ENCODE measurements at regions not wholly inside any gene's neighbourhood (a gene's known extent, or its start where the extent isn't known, plus 50 kb on each side); places are given as distances from the start of the nearest gene placed in this dataset.
A peak's percentile ranks its signal among the peaks of the same experiment; 100 is the strongest.

- no peak for DNase-seq (ENCODE audit: missing footprints)
- no peak for ATAC-seq
- intact Hi-C loops (cut with DNase I) = no loop called here
Measured at GRCh38 chr4:23166407-23166806, 473.7 kb downstream of the GBA3 start.

- intact Hi-C loops (cut with DNase I) = no loop called here
- no peak for ATAC-seq
- no peak for DNase-seq (ENCODE audit: missing footprints)
Measured at GRCh38 chr4:23165669-23166068, 472.9 kb downstream of the GBA3 start.

GRCh38 chr4:23163647-23164436 is 471.1 kb downstream of the GBA3 start:
- no peak for DNase-seq (ENCODE audit: missing footprints)
- intact Hi-C loops (cut with DNase I) = no loop called here
- no peak for ATAC-seq

- no peak for DNase-seq (ENCODE audit: missing footprints)
- intact Hi-C loops (cut with DNase I) = no loop called here
- ATAC-seq = no peak
Measured at GRCh38 chr4:23162275-23162674, 469.5 kb downstream of the GBA3 start.

- DNase-seq (ENCODE audit: missing footprints) (no peak), ATAC-seq (no peak)
- intact Hi-C loops (cut with DNase I) = no loop called here
Measured at GRCh38 chr4:23161787-23162186, 469.1 kb downstream of the GBA3 start.

- DNase-seq (ENCODE audit: missing footprints) (no peak), ATAC-seq (no peak)
- intact Hi-C loops (cut with DNase I) = no loop called here
Measured at GRCh38 chr4:23153076-23153475, 460.3 kb downstream of the GBA3 start.

GRCh38 chr4:23149815-23150214 is 457.1 kb downstream of the GBA3 start:
- no peak for DNase-seq (ENCODE audit: missing footprints)
- intact Hi-C loops (cut with DNase I) = no loop called here

GRCh38 chr4:23144707-23145106 is 452.0 kb downstream of the GBA3 start:
- intact Hi-C loops (cut with DNase I) = no loop called here
- no peak for DNase-seq (ENCODE audit: missing footprints)

More at GRCh38 chr4:23149815-23150214, 457.1 kb downstream of the GBA3 start:
- no peak for ATAC-seq

GRCh38 chr4:23135792-23136645 is 443.3 kb downstream of the GBA3 start:
- intact Hi-C loops (cut with DNase I) = no loop called here
- DNase-seq (ENCODE audit: missing footprints) (no peak), ATAC-seq (no peak)

More at GRCh38 chr4:23144707-23145106, 452.0 kb downstream of the GBA3 start:
- ATAC-seq = no peak

GRCh38 chr4:23134331-23134730 is 441.6 kb downstream of the GBA3 start:
- intact Hi-C loops (cut with DNase I) = no loop called here
- DNase-seq (ENCODE audit: missing footprints) (no peak), ATAC-seq (no peak)

- DNase-seq (ENCODE audit: missing footprints) = no peak
- no peak for ATAC-seq
Measured at GRCh38 chr4:23130845-23131244, 438.1 kb downstream of the GBA3 start.

GRCh38 chr4:23125118-23125517 is 432.4 kb downstream of the GBA3 start:
- DNase-seq (ENCODE audit: missing footprints) = no peak
- ATAC-seq = no peak
- intact Hi-C loops (cut with DNase I) = no loop called here

More at GRCh38 chr4:23130845-23131244, 438.1 kb downstream of the GBA3 start:
- intact Hi-C loops (cut with DNase I) = no loop called here

GRCh38 chr4:23122666-23123400 is 430.1 kb downstream of the GBA3 start:
- intact Hi-C loops (cut with DNase I) = no loop called here
- DNase-seq (ENCODE audit: missing footprints) = no peak
- no peak for ATAC-seq

GRCh38 chr4:23120374-23120773 is 427.6 kb downstream of the GBA3 start:
- intact Hi-C loops (cut with DNase I) = no loop called here
- ATAC-seq (no peak), DNase-seq (ENCODE audit: missing footprints) (no peak)

- intact Hi-C loops (cut with DNase I) = no loop called here
- ATAC-seq = no peak
- no peak for DNase-seq (ENCODE audit: missing footprints)
Measured at GRCh38 chr4:23117826-23118225, 425.1 kb downstream of the GBA3 start.

- ATAC-seq = no peak
- intact Hi-C loops (cut with DNase I) = no loop called here
- no peak for DNase-seq (ENCODE audit: missing footprints)
Measured at GRCh38 chr4:23114538-23114937, 421.8 kb downstream of the GBA3 start.

GRCh38 chr4:23113104-23113503 is 420.4 kb downstream of the GBA3 start:
- ATAC-seq (peak; percentile 73), DNase-seq (ENCODE audit: missing footprints) (no peak)
- intact Hi-C loops (cut with DNase I) = no loop called here

GRCh38 chr4:23106516-23106915 is 413.8 kb downstream of the GBA3 start:
- intact Hi-C loops (cut with DNase I) = no loop called here
- no peak for DNase-seq (ENCODE audit: missing footprints)

GRCh38 chr4:23105759-23106370 is 413.1 kb downstream of the GBA3 start:
- no peak for ATAC-seq
- intact Hi-C loops (cut with DNase I) = no loop called here
- DNase-seq (ENCODE audit: missing footprints) = no peak

More at GRCh38 chr4:23106516-23106915, 413.8 kb downstream of the GBA3 start:
- ATAC-seq = no peak

Data from Right ventricle myocardium inferior (tissue), 1 donor.